GM19372 (cell line): ENCODE measurements at regions not wholly inside any gene's neighbourhood (a gene's known extent, or its start where the extent isn't known, plus 50 kb on each side); places are given as distances from the start of the nearest gene placed in this dataset.

Source experiments
- ATAC-seq: cut with Tn5 transposase; IDR thresholded peaks from one replicate; pipeline ENCODE4 v1.9.1; 2021; ENCODE audit warnings: mild to moderate bottlenecking, low read depth, moderate library complexity; ENCODE audit not compliant: unreplicated experiment

DNA sequence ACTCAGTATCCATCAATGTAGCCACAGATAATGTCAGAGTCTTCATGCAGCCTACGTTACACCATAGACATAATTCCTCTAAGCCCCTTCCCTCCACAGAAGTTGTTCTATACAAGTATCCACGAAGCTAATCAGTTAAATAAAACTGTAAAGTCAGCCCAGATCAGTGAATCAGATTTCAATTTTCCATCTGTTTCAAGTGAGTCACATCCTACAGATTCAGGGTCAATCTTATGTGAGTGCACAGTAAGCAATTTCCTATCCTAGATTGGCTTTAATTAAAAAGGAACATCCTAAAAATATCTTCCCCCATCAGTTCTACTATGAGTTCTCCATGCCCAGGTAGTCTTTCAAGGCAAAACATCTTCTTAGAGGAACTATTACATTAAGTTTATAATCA is 402.5 kb downstream of the EFNA5 start:
- ATAC-seq: no peak

DNA sequence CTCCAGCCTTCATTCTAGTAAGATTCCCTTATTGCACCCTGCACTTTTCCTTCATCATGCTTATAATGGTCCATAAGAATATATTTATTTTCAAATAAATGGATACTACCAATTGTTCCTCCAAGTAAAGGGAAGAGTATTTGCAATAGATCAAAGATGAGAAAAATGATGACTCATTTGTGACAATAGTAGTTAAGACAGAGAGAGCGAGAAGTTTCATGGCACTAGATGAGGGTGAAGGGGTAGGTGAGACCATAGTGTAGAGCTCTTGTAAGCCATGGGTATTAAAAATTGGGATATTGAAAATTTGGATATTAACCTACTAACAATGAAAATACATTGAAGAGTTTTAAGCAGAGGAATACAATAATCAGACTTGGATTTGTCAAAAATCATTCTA is 404.6 kb downstream of the EFNA5 start:
- ATAC-seq: no peak

GRCh38 chr5:107265193-107265592 is 405.5 kb downstream of the EFNA5 start:
- ATAC-seq: no peak

- peak; percentile 78 for ATAC-seq
These were observed 407.2 kb downstream of the EFNA5 start for GRCh38 chr5:107263387-107264018.

GRCh38 chr5:107257885-107258520 is 412.7 kb downstream of the EFNA5 start:
- ATAC-seq: no peak

GRCh38 chr5:107254902-107255234 is 415.9 kb downstream of the EFNA5 start:
- no peak for ATAC-seq

DNA sequence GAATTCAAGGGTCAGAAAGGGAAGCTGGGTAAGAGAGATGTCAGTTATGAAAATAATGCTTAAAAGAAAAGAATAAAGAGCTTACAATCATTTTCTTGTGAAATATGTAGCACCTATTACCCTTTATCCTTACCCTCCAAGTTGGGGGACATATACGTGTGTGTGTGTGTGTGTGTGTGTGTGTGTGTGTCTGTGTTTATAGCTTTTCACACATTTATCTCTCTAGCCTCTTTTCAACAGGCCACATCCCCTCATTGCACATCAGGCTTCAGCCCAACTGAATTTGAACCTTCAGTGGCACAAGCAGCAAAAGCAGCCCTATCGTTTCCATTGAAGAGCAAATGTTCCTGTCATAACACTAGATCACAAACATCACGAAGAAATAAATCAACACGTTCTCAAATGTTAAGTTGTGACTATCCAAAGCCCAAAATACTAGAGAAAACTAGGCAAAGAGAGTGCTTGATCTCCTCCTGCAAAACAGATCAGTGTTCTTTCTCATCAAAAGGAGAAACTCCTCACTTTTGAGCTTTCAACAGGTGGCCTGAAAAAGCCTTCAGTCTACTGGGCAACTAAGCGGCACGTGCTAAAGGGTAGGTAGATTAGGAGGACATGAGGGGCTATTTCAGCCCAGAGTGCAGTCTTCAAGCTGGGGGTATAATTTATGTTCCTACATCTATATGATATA is 416.4 kb downstream of the EFNA5 start:
- no peak for ATAC-seq

GRCh38 chr5:107253246-107253645 is 417.5 kb downstream of the EFNA5 start:
- ATAC-seq: no peak

DNA sequence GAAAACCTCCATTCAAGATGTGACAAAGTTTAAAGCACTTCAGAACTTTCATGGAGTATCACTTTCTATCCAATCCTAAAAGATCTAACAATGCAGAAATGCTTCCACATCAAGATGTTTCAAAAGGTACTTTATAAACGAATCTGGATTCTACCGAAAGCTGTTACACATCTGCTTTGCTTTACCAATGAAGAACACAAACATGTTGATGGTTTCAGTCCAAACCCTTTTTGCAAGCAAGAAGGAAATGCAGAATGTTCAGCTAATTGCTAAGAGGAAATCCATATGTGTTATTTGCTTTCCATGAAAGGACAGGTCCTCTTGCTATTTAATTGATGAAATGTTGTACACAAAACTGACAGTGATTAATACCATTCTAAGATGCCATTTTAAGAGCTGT is 419.6 kb downstream of the EFNA5 start:
- ATAC-seq: no peak

DNA sequence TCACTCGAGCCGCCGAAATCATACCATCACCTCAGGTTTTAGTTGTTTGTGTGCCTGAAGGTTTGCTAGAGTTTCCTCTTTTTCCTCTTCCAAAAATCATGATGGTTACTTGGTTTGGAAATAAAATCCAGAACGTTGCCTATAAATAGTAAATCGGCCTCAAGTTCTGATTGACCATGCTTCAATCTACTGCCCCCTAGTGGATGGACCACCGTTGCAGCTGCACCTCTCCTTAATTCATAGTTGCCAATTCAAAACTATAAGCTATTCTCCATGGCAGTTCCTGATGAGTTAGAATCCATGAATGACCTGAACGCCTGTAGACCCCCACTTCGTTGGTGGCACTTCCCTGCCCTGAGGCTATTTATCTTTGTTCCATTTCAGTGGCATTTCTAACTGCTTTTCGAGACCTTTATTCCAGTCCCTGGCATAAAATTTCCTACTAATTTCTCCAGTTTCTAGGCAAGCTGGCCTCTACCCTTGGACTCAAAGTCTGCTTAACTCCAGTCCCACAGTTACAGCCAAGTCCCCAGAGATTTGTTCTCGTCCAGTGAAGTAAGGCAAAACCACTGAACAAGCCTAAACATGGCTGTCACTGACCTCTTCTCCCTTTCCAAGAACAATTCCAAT is 422.6 kb downstream of the EFNA5 start:
- no peak for ATAC-seq

DNA sequence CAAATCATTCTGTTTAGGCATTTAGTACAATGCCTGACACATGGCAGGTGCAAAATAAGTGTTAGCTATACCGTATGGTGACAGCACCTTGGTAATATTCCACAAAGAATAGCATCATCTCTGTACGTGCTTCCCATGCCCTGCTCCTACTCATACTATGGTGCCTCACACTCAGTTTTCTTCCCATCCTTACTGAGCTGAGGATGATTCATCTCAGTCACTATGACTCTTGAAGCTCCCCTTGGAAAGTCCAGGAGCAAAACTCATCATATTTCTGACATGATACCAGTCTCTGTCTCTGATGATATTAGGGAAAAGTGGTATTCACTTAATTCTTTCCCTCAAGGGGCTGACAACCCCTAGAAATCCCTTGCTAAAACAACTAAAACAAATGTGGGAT is 423.3 kb downstream of the EFNA5 start:
- no peak for ATAC-seq

DNA sequence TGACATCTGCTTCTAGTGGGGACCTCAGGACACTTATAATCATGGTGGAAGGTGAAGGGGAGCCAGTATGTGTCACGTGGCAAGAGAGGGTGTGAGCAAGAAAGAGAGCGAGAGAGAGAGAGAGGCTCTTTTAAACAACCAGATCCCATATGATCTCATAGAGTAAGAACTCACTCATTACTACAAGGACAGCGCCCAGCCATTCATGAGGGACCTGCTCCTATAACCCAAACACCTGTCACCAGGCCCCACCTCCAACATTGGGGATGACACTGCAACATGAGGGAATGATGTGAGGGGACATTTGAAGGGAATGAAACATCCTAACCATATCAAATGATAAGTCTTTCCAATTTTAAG is 427.5 kb downstream of the EFNA5 start:
- ATAC-seq: no peak

DNA sequence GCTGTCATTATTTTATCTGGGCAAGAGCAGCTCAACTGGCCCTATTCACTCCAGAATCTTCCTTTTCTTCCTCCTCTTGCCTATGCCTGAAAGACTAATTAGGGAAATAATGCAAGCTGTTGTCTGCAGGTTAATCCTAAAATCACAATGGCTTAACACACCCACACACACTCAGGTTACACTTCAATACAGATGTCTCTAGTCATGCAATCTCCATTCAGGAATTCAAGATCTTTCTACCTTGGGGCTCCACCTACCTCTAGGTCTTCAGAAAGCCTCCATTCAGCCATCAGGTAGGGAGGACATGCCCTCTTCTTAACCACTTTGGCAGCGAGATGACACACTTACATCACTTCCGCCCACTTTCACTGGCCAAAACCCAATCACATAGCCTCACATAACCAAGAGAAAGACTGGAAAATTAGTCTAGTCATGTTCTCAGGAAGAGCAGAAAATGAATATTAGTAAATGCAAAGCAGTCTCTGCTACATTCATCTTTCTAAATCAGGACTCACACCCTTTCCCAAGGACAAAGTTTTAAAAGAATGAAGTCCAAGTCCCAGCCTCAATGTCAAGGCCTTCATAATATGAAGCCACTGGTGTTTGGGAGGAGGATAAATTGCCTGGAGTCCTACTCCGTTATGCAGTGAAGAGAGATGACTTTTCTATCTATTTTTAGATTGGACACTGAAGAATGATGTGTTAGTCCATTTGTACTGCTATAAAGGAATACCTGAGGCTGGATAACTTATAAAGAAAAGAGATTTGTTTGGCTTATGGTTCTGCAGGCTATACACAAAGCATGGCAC is 428.1 kb downstream of the EFNA5 start:
- no peak for ATAC-seq

DNA sequence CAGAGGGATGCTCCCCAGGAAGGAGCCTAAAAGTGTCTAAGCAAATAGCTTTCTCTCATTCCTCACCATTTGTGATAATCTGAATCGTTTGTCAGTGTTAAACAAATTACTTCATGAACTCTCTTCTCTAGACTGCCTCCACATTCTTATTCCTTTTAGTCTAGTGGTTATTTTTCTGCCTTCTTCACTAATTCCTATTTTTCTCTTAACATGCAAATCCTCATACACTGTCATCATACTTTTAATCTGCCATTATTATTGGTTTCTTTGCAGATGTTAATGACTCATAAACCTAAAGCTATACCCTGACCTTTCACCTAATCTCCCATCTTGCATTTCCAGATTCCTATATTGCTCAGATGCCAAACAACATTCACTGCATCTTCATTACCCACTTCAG is 428.9 kb downstream of the EFNA5 start:
- ATAC-seq: no peak

- no peak for ATAC-seq
These were observed 435.6 kb downstream of the EFNA5 start for GRCh38 chr5:107235167-107235566.

GRCh38 chr5:107232788-107233187 is 437.9 kb downstream of the EFNA5 start:
- no peak for ATAC-seq

DNA sequence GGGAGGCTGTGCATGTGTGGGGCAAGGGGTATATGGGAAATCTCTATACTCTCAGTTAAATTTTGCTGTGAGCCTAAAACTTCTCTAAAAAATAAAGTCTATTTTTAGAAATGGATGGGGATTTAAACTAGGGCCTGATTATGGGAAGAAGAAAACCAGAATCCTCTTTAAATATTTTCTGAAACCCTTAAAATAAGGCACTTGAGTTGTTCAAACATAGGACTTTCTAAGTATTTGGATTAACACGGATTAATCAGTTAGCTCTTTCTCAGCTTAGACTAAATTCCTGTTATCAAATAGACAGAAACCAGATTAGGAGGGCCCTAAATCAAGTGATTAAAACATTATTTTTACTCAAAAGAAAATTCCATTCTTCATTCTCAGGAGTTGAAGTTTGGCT is 438.4 kb downstream of the EFNA5 start:
- no peak for ATAC-seq

- ATAC-seq: no peak
These were observed 439.5 kb downstream of the EFNA5 start for GRCh38 chr5:107231191-107231590.

GRCh38 chr5:107230367-107230766 is 440.4 kb downstream of the EFNA5 start:
- no peak for ATAC-seq

DNA sequence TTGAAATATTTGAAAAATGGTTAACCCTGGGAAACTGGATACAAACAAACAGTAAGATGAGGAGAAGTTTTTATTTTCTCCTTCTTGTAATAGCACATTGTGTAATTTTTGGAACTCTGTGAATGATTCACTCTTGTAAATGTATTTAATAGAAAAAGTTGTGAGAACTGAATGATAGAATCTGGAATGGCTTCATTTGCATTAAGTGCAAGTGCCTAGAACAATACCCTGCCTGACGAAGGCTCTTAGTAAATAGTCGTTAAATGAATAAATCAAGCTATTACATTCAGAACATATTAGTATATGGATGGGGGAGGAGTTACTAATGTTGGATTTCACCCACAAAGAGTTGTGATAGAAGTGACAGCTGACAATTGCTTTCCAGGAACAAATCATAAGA is 442.5 kb downstream of the EFNA5 start:
- no peak for ATAC-seq

GRCh38 chr5:107224272-107224671 is 446.5 kb downstream of the EFNA5 start:
- no peak for ATAC-seq
